PFSK-1 (cell line): ENCODE measurements at regions not wholly inside any gene's neighbourhood (a gene's known extent, or its start where the extent isn't known, plus 50 kb on each side); places are given as distances from the start of the nearest gene placed in this dataset.

ENCODE experiments used
- FOXP2 ChIP-seq: optimal IDR thresholded peaks from 2 replicates; pipeline ENCODE3; 2011; ENCODE audit warnings: borderline replicate concordance, control low read depth, inconsistent platforms; ENCODE audit not compliant: insufficient read depth; ENCODE audit errors: extremely low read length, extremely low read depth
- POLR2AphosphoS5 ChIP-seq: IDR thresholded peaks from 2 replicates; pipeline ENCODE4 v1.6.1; 2012; ENCODE audit warnings: low read depth, mild to moderate bottlenecking, control low read depth, low read length, moderate library complexity
- SIN3A ChIP-seq: IDR thresholded peaks from 2 replicates; pipeline ENCODE4 v1.6.1; 2012; ENCODE audit warnings: mild to moderate bottlenecking, low read length, moderate library complexity, borderline replicate concordance; ENCODE audit not compliant: insufficient read depth
- TAF1 ChIP-seq: IDR thresholded peaks from 2 replicates; pipeline ENCODE4 v1.6.1; 2012; ENCODE audit warnings: low read length, control low read depth, borderline replicate concordance; ENCODE audit not compliant: insufficient read depth
- TF ChIP-seq, protein P1 (sequence below), 2 experiments: IDR thresholded peaks; 2 replicates each; pipeline versions ENCODE4 v1.6.1 to v1.8.0; 2011 to 2012; ENCODE audit warnings: low read depth in 2 of 2, low read length in 2 of 2, control low read depth in 1 of 2, inconsistent platforms in 1 of 2, mild to moderate bottlenecking in 1 of 2, moderate library complexity in 1 of 2; ENCODE audit not compliant: insufficient read depth in 1 of 2

DNA sequence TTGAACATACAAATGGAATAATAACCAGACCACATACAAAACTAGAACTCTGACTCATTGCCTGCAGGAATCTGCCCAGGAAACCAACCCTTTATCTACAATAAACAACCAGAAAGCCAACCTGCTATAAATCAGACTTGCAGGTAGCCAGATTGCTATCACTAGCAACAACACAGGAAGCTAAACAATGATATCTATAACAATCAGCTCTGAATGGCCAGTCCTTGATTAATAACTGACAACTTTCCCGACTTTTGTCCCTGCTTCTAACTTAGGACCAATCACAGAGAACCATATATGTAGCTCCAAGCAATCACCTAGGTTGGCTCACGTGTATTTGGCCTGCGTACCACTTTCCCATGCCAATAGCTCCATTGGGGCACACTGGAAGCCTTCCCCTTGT lies 470.8 kb downstream of the RIT2 start:
- TF ChIP-seq FOXP2: no peak
- TF ChIP-seq SIN3A: no peak

DNA sequence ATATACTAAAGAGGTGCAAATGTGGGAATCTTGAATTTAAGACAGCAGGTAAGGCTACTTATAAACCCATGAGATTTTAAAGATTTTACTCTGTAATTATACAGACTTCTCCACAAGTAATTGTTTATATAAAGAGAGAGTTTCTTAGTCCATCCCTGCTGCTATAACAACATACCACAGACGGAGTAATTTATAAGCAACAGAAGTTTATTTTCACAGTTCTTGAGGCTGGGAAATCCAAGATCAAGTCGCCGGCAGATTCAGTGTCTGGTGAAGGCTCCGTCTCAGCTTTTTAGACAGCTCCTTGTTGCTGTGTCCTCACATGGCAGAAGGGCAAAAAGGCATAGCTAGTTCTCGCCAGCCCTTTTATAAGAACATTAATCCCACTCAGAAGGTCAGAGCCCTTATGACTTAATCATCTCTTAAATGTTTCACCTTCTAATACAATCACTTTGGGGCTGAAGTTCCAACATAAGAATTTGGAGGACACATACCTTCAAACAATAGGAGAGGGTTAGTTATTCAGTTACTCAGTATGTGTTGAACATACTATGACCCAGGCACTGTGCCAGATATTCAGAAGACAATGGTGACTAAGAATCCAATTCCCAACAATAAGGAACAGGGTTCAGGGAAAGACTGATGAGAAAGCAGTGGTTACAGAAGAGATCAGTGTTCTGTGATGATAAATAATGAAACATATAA lies 466.0 kb downstream of the RIT2 start:
- TF ChIP-seq FOXP2: no peak
- TF ChIP-seq SIN3A: no peak
- no peak for TF ChIP-seq POLR2AphosphoS5
- no peak for TF ChIP-seq TAF1
- TF ChIP-seq, protein P1, sequence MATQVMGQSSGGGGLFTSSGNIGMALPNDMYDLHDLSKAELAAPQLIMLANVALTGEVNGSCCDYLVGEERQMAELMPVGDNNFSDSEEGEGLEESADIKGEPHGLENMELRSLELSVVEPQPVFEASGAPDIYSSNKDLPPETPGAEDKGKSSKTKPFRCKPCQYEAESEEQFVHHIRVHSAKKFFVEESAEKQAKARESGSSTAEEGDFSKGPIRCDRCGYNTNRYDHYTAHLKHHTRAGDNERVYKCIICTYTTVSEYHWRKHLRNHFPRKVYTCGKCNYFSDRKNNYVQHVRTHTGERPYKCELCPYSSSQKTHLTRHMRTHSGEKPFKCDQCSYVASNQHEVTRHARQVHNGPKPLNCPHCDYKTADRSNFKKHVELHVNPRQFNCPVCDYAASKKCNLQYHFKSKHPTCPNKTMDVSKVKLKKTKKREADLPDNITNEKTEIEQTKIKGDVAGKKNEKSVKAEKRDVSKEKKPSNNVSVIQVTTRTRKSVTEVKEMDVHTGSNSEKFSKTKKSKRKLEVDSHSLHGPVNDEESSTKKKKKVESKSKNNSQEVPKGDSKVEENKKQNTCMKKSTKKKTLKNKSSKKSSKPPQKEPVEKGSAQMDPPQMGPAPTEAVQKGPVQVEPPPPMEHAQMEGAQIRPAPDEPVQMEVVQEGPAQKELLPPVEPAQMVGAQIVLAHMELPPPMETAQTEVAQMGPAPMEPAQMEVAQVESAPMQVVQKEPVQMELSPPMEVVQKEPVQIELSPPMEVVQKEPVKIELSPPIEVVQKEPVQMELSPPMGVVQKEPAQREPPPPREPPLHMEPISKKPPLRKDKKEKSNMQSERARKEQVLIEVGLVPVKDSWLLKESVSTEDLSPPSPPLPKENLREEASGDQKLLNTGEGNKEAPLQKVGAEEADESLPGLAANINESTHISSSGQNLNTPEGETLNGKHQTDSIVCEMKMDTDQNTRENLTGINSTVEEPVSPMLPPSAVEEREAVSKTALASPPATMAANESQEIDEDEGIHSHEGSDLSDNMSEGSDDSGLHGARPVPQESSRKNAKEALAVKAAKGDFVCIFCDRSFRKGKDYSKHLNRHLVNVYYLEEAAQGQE (IDR thresholded peaks at IDR 0.05; ENCODE audit: insufficient read depth in 1 of 2, low read depth in 2 of 2, low read length in 2 of 2): no peak

DNA sequence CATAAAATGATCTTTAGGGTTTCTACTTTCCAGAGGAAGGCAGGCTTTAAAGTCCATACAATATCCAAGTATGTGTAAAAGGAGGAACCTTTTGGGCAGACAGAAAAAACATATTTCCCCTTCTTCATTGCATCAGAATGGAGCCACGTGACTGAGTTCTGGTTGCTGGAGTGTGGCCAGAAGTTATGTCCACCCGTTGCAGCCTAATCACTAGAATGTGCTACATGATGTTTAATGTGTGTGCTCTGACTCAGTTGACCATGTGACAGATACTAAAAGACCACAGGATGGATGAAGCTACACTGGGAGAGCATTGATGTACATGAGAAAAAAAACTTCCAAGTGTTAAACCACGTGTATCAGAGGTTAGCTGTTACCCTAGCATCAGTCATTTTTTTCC lies 460.9 kb downstream of the RIT2 start:
- TF ChIP-seq FOXP2 (no peak), POLR2AphosphoS5 (no peak), SIN3A (no peak), TAF1 (no peak)
- TF ChIP-seq, protein P1 (IDR thresholded peaks at IDR 0.05; ENCODE audit: insufficient read depth in 1 of 2, low read depth in 2 of 2, low read length in 2 of 2): no peak

DNA sequence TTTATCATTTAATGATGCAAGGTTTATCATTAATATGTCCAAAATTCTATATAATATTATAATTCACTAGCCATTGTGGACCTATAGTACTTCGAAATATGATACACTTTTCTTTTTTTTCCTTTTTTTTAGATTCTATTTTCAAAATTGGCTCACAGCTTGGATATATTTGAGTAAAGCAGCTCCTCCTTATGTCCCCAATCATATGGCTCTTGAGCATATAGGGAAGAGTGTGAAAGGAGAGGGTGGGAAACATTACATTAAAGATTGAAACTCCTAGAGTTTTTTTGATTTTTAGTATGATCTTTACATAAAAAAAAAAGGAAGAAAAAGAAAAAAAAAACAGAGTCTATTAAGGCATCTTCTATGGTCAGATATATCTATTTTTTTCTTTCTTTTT lies 457.9 kb downstream of the RIT2 start:
- TF ChIP-seq TAF1 (no peak), POLR2AphosphoS5 (no peak), FOXP2 (no peak), SIN3A (no peak)
- TF ChIP-seq, protein P1 (IDR thresholded peaks at IDR 0.05; ENCODE audit: insufficient read depth in 1 of 2, low read depth in 2 of 2, low read length in 2 of 2): no peak

DNA sequence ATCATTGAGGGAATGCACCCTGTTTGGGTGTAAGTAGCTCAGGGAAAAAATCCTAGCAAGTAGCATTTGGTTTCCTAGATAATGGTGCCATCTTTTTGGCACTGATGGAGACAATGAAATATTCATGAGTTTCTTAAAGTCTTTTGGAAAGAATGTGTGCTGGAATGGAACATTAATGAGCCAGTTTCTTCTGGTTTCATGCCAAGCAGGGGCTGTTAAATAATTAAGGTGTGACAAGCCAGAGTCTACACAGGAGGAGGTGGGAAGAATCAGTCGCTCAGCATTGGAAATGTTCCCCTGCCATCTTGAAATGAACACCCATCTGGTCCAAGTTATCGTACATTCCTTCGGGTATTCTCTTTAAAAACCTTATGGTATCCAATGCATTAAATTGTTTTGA lies 457.3 kb downstream of the RIT2 start:
- TF ChIP-seq FOXP2 (no peak), SIN3A (no peak), TAF1 (no peak), POLR2AphosphoS5 (no peak)
- TF ChIP-seq, protein P1 (IDR thresholded peaks at IDR 0.05; ENCODE audit: insufficient read depth in 1 of 2, low read depth in 2 of 2, low read length in 2 of 2): no peak
